ENCODE measurements at regions not wholly inside any gene's neighbourhood (a gene's known extent, or its start where the extent isn't known, plus 50 kb on each side); places are given as distances from the start of the nearest gene placed in this dataset.

DNA sequence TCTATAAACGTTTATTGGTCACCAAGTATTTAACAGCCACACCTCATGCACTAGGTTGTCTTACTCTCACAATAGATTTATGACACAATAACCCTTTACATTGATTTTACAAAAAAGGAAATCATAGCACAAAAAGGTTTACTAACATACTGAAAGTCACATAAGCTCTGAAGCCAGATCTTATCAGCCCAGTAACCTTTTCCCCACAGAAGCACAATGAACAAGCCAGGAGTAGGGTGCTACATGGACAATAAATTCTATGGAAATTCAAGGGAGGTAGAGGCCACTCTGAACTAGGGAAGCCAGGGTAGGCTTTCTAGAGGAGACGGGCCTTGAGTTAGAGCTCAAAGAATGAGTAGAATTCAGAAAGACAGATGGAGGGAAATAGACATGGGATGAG lies 633.5 kb upstream of the CADM1 start:
- Mint-ChIP-seq H3K27ac (no peak overlapping the region), H3K27me3 (peaks cover 5% of the 10 kb centered on the region), H3K9me3 (no peaks in the 10 kb centered on the region), H3K4me1 (ENCODE audit: low read depth) (no peaks in the 10 kb centered on the region), H3K36me3 (ENCODE audit: low read depth) (no peaks in the 10 kb centered on the region), H3K4me3 (no peak overlapping the region)
- intact Hi-C loops (cut with micrococcal nuclease) = no loop called here

DNA sequence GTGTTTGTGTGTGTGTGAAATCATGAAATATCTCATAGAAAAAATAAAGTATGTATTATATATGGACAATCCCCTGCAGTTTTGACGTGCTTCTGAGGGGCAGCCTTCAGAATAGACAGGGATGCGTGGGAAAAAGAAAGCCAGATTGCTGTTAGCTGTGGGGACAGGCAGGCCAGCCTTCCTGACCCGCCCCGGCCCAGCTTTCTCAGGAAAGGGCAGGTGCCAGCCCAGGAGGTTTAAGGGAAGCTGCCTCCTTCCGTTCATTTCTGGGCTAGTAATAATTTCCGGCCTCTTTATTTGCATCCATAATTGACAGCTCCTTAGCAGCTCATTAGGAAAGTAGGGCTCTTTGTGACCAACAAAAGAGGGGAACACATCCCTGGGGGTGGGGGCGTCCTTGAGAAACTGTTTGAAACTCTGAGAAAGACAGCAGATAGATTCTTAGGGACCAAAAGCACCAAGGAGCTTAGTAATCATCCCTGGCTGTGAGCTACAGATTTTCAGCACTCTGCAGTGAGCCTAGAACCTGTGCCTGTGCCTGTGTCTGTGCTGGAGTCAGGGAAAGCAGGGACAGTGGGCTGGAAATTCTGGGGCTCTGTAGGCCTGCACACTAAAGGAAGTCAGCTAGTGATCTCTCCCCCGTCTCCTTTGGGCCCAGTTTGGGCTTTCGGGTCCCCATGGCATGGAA lies 632.9 kb upstream of the CADM1 start:
- H3K9me3 Mint-ChIP-seq = no peaks in the 10 kb centered on the region
- no peak overlapping the region for H3K27ac Mint-ChIP-seq
- intact Hi-C loops (cut with micrococcal nuclease) = no loop called here
- H3K4me3 Mint-ChIP-seq = no peak overlapping the region
- H3K36me3 Mint-ChIP-seq (ENCODE audit: low read depth) = no peaks in the 10 kb centered on the region
- peaks cover 5% of the 10 kb centered on the region for H3K27me3 Mint-ChIP-seq
- no peaks in the 10 kb centered on the region for H3K4me1 Mint-ChIP-seq (ENCODE audit: low read depth)

DNA sequence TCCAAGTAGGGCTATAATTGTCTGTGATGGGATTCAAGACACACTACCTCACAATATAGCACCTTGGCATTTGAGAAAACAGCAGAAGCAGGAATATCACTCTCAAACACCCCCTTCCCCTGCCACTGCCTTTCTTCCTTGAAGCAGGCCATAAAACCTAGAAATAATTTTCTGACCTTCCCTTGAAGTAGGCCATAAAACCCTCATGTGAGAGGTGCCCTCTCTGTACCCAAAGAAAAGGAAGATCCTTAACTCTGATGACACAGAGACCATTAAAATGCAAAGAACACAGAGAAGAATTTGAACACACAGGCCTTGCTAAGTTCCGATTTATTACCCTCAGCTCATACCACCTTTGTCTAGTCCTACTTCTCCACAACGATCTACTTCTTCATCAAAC lies 631.7 kb upstream of the CADM1 start:
- Mint-ChIP-seq H3K36me3 (ENCODE audit: low read depth) (no peaks in the 10 kb centered on the region), H3K27ac (no peak overlapping the region), H3K9me3 (no peaks in the 10 kb centered on the region), H3K27me3 (peaks cover 5% of the 10 kb centered on the region), H3K4me3 (no peak overlapping the region), H3K4me1 (ENCODE audit: low read depth) (no peaks in the 10 kb centered on the region)
- intact Hi-C loops (cut with micrococcal nuclease) = no loop called here

DNA sequence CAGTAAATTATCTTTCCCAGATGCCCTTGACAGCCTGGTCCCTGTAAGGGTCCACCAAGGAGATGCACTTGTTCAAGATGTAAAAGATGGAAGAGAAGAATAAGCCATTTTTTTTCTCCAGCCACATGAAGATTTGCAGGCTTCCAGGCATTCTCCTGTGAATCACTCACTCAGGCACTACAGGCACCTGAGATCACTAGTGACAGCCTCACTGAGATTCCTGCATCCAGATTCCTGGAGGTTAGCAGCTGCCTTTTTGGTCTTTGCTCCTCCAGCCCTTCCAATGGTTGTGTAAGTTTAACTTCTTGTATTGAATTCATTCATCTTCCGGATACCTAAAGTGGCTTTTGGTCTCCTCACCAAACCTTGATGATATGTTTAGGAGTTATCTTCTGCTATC lies 630.2 kb upstream of the CADM1 start:
- intact Hi-C loops (cut with micrococcal nuclease) = no loop called here
- Mint-ChIP-seq H3K27ac (no peak overlapping the region), H3K4me3 (no peak overlapping the region), H3K9me3 (no peaks in the 10 kb centered on the region), H3K36me3 (ENCODE audit: low read depth) (no peaks in the 10 kb centered on the region), H3K4me1 (ENCODE audit: low read depth) (no peaks in the 10 kb centered on the region), H3K27me3 (peaks cover 2% of the 10 kb centered on the region)

DNA sequence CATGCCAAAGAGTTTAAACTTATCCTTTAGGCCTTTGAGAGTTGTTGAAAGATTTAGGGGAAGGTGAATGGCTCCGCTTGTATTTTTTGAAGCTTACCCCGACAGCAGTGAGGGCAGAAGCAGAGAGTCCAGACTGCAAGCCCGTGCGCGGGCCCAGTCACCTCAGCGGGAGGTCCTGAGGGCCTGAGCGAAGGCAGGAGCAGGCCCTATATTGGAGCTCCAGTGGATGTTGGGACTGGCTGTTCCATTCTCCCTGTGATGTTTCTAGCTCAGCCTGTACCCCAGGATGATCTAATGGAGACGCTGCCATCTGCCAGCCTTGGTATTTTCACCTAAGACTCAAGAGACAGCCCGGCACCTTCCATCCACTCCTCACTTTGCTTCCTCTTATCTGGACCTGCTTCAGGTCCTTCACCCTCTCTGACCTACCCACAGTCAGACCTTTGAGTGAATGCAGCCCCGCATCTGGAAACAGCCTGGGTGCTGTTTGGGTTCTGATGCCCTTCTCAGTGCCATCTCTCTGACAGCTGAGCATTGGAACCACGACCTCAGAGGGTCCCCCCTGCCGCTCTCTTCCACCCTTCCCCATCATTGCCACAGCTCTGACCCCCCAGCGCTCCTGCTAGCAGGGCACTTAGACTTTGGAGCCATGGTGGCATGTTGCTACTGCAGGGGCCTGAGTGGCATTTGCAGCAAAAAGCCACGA lies 628.2 kb upstream of the CADM1 start:
- H3K27ac Mint-ChIP-seq = no peak overlapping the region

DNA sequence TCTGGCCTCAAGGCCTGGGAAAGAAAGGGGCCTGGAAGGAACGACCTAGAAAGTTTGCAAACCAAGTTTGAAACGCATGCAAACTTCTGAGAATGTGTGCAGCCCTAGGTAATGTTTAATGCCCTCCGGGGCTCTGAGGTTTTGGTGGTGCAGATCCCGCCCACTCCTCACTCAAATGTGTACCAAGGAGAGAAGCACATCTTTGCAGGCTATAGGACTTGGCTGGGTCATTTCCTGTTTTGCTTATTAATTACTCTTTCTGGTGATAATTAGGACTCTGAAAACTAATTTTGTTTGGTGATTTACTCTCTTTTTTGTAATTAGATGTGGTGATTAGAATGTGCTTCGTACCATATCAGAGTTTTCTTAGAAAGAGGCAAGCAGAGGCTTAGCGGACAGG lies 625.9 kb upstream of the CADM1 start:
- intact Hi-C loops (cut with micrococcal nuclease) = no loop called here
- Mint-ChIP-seq H3K4me1 (ENCODE audit: low read depth) (no peaks in the 10 kb centered on the region), H3K27ac (no peak overlapping the region), H3K9me3 (no peaks in the 10 kb centered on the region), H3K4me3 (no peak overlapping the region), H3K27me3 (no peaks in the 10 kb centered on the region), H3K36me3 (ENCODE audit: low read depth) (no peaks in the 10 kb centered on the region)

More for the DNA sequence above, 628.2 kb upstream of the CADM1 start:
- no peaks in the 10 kb centered on the region for H3K36me3 Mint-ChIP-seq (ENCODE audit: low read depth)
- intact Hi-C loops (cut with micrococcal nuclease) = no loop called here
- H3K4me3 Mint-ChIP-seq = no peak overlapping the region
- no peaks in the 10 kb centered on the region for H3K9me3 Mint-ChIP-seq
- H3K4me1 Mint-ChIP-seq (ENCODE audit: low read depth) = no peaks in the 10 kb centered on the region
- no peaks in the 10 kb centered on the region for H3K27me3 Mint-ChIP-seq

DNA sequence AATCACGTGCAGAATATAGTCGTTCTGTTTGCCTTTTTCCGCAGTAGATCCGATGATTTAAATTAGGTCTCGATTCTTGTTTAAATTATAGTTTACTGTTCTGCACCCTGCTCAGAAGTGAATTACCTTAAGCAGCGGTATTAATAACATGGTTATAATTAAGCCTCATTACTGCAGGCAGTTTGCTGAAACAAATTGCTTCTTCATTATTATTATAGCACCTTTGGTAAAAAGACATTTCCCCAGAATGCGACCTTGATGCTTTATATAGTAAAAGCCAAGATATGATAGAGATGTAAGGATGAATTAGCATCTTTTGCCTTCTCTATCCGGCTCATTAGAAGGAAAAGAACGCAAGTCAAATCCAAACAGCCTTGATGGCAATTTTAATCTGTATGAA lies 625.2 kb upstream of the CADM1 start:
- Mint-ChIP-seq H3K4me1 (ENCODE audit: low read depth) (no peaks in the 10 kb centered on the region), H3K27me3 (no peaks in the 10 kb centered on the region), H3K36me3 (ENCODE audit: low read depth) (no peaks in the 10 kb centered on the region), H3K27ac (no peak overlapping the region), H3K9me3 (no peaks in the 10 kb centered on the region), H3K4me3 (no peak overlapping the region)
- intact Hi-C loops (cut with micrococcal nuclease) = no loop called here

DNA sequence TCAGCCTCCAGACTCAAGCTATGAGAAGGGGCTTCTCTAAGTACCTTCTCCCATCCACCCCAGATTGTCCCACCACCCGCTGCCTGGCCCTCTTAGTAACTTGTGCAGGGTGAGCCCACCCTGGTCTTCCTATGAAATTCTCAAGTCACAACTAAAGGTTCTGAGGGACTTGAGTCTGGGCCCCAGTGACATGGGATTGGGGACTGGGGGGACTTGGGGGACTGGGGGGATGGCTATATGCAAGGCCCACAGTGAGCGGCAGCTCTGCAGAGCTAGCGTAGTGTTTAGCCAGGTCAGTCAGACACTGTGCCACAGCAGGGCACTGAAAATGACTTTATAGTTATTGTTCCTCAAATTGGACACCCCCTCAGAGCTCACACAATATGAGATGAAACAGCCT lies 622.3 kb upstream of the CADM1 start:
- no peaks in the 10 kb centered on the region for H3K4me1 Mint-ChIP-seq (ENCODE audit: low read depth)
- H3K4me3 Mint-ChIP-seq = no peak overlapping the region
- intact Hi-C loops (cut with micrococcal nuclease) = no loop called here
- no peaks in the 10 kb centered on the region for H3K9me3 Mint-ChIP-seq
- no peaks in the 10 kb centered on the region for H3K27me3 Mint-ChIP-seq
- no peaks in the 10 kb centered on the region for H3K36me3 Mint-ChIP-seq (ENCODE audit: low read depth)
- no peak overlapping the region for H3K27ac Mint-ChIP-seq

DNA sequence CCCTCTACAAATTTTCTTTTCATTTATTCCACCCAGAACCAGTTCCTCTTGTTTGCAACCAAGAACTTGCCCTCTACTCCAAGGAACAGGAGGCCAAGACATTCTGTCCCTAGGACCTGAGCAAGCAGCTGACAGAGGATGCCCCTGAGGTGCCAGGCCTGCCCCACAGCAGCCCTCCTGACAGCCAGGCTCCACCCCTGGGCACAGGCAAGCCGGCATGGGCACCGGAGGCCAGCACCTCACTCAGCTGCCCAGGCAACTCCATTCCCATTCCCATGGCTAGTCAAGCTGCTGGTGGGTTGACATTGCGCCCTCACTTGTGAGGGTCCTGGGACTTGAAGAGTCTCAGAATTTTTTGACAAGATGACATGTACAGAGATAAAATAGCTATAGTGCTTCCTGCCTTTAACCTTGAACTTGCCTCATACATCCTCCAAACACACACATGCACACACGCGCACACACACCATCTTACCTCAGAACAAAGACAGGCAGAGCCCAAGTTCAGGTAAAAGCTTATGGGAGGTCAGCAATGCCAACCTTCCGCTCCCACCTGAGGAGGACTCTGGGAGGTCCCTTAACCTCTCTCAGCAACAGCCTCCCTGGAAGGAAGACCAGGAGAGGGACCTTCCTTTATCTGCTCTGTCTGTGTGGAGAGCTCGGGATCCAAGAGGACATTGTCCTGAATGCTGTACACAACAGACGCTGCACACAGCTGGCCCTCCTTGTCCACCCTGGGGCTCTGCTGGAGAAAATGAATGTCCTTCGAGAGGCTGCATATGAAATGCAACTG lies 620.9 kb upstream of the CADM1 start:
- Mint-ChIP-seq H3K4me1 (ENCODE audit: low read depth) (no peaks in the 10 kb centered on the region), H3K27me3 (no peaks in the 10 kb centered on the region), H3K27ac (no peak overlapping the region), H3K9me3 (no peaks in the 10 kb centered on the region), H3K4me3 (no peak overlapping the region), H3K36me3 (ENCODE audit: low read depth) (no peaks in the 10 kb centered on the region)
- intact Hi-C loops (cut with micrococcal nuclease) = no loop called here

DNA sequence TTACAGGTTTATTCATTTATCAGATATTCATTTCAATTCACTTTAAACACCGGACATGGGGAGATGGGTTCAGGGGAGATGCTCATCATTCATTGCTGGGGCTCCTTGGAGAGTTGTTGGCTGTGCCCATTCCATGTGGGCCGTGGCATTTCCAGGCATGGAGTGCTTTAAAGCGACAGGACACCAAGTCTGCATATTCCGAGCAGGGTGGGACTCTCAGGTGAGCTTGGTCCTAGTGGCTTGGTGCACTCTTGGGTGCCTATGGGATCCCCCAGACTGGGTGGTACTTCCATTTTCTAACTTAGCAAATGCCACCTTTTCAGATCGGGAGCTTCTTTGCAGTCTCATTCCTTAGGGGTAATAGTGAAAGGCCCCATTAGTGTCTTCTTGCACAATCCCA lies 619.5 kb upstream of the CADM1 start:
- intact Hi-C loops (cut with micrococcal nuclease) = no loop called here
- Mint-ChIP-seq H3K4me1 (ENCODE audit: low read depth) (no peaks in the 10 kb centered on the region), H3K27me3 (no peaks in the 10 kb centered on the region), H3K36me3 (ENCODE audit: low read depth) (no peaks in the 10 kb centered on the region), H3K9me3 (no peaks in the 10 kb centered on the region), H3K4me3 (no peak overlapping the region), H3K27ac (no peak overlapping the region)

DNA sequence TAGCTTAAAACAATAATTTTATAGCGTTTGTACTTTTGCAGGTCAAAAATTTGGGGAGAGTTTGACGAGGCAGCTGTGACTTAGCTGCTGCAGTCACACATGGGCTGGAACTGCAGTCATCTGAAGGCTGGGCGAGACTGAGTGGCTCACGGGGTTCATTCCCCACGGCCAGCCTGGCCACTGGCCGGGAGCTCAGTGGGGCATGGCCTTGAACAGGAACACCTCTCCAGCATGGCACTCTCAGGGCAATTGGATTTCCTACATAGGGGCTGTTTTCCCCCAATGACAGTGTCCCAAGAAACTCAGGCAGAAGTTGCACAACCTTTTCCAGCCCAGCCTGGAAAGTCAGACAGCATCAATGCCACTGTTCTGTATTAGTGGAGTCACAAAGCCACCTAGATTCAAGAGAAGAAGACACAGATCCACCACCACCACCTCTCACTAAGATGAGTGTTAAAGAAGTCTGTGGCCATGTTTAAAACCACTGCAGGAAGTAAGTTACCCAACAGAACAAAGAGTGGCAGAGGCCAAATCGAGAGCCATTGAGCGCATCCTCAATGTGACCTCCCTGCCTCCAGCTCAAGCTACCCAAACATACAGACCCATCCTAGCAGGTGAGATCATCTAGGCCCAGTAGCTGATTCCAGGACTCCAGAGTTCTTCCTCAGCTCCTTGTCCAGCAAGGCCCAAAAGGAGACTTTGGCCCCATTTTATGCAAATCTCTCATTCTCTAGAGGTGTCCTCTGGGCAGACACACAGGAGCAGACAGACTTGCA lies 618.7 kb upstream of the CADM1 start:
- Mint-ChIP-seq H3K4me3 (no peak overlapping the region), H3K27ac (no peak overlapping the region), H3K4me1 (ENCODE audit: low read depth) (no peaks in the 10 kb centered on the region), H3K9me3 (no peaks in the 10 kb centered on the region), H3K27me3 (no peaks in the 10 kb centered on the region), H3K36me3 (ENCODE audit: low read depth) (no peaks in the 10 kb centered on the region)
- intact Hi-C loops (cut with micrococcal nuclease) = no loop called here

DNA sequence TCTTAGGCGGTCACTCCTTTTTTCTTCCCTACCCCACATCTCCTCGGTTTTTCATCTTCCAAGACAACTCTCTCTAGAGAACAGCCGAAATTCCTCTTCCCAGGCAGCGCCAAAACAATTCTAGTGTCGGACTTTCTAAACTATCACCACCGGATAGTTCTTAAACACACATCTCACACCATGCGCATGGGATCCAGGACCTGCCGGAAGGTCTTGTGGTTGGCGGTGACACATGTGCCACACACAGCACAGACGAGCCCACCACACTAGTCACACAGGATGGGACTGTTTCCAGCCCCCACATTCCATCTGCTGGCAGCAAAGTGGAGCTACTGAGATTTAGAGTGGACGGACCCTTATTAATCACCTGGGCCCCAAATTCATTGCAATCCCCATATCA lies 614.9 kb upstream of the CADM1 start:
- Mint-ChIP-seq H3K4me1 (ENCODE audit: low read depth) (no peaks in the 10 kb centered on the region), H3K9me3 (peaks cover 3% of the 10 kb centered on the region), H3K36me3 (ENCODE audit: low read depth) (no peaks in the 10 kb centered on the region), H3K27me3 (no peaks in the 10 kb centered on the region), H3K4me3 (no peak overlapping the region), H3K27ac (no peak overlapping the region)
- intact Hi-C loops (cut with micrococcal nuclease) = no loop called here

DNA sequence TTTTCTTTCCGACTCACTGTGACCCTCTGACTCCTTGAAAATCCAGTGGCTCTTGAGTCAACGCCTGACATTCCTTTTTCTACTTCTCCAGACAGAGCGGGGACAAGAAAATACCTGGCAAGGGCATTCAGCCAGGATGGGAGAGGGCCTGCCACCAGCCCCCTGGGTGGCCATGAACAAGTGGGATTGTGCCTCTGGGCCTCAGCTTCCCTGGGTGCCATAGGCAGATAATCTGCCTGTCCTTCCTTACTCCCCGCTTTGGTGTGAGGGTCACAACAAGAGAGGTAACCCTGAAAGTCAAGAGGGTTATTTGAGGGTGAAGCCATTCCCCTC lies 613.9 kb upstream of the CADM1 start:
- Mint-ChIP-seq H3K27ac (no peak overlapping the region), H3K27me3 (peaks cover 2% of the 10 kb centered on the region), H3K36me3 (ENCODE audit: low read depth) (no peaks in the 10 kb centered on the region), H3K4me3 (no peak overlapping the region), H3K9me3 (peaks cover 13% of the 10 kb centered on the region), H3K4me1 (ENCODE audit: low read depth) (no peaks in the 10 kb centered on the region)
- intact Hi-C loops (cut with micrococcal nuclease) = no loop called here
